ENCODE measurements at regions not wholly inside any gene's neighbourhood (a gene's known extent, or its start where the extent isn't known, plus 50 kb on each side); places are given as distances from the start of the nearest gene placed in this dataset.

DNA sequence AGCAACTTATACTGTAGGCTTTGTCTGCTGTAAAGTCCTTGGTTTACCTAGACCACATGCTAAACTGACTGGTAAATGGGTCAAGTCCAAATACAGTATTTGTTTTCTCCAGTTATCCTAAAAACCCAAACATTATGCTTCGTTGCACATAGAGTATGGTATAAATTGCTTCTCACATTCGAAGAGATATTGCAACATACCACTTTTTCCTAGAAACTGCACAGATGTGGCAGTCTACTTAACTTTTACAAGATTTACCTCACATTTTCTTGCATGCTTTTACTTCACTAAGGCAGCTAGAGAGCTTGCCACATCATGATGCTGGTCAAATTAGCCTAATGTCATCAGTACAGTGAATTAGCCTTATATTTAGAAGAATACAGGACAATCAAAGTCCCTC, 66.0 kb upstream of the SCN7A start:
- no peaks in the 10 kb centered on the region for H4K20me1 ChIP-seq (ENCODE audit: insufficient read depth, low read length)
- H3K27ac ChIP-seq (ENCODE audit: low read length): no peak overlapping the region
- H3K9ac ChIP-seq (ENCODE audit: low read length): no peak overlapping the region
- no peaks in the 10 kb centered on the region for H3K36me3 ChIP-seq (replicated peaks; ENCODE audit: low read depth, low read length)
- TF ChIP-seq, protein P1, sequence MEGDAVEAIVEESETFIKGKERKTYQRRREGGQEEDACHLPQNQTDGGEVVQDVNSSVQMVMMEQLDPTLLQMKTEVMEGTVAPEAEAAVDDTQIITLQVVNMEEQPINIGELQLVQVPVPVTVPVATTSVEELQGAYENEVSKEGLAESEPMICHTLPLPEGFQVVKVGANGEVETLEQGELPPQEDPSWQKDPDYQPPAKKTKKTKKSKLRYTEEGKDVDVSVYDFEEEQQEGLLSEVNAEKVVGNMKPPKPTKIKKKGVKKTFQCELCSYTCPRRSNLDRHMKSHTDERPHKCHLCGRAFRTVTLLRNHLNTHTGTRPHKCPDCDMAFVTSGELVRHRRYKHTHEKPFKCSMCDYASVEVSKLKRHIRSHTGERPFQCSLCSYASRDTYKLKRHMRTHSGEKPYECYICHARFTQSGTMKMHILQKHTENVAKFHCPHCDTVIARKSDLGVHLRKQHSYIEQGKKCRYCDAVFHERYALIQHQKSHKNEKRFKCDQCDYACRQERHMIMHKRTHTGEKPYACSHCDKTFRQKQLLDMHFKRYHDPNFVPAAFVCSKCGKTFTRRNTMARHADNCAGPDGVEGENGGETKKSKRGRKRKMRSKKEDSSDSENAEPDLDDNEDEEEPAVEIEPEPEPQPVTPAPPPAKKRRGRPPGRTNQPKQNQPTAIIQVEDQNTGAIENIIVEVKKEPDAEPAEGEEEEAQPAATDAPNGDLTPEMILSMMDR (IDR thresholded peaks at IDR 0.05; ENCODE audit: low read depth, low read length): no peak
- TF ChIP-seq EZH2phosphoT487 (IDR thresholded peaks at IDR 0.05; ENCODE audit: low read depth): no peak
- no peaks in the 10 kb centered on the region for H3K9me3 ChIP-seq (ENCODE audit: insufficient read depth, low read length)
- H3K79me2 ChIP-seq (ENCODE audit: low read length): no peaks in the 10 kb centered on the region
- H2AFZ ChIP-seq (ENCODE audit: low read depth, low read length): no peak overlapping the region
- H3K4me1 ChIP-seq (ENCODE audit: low read length): 0 out of 2 replicates have a peak, but pooled peaks cover 7% of the 10 kb centered on the region
- H3K27me3 ChIP-seq (ENCODE audit: low read depth, low read length): no peaks in the 10 kb centered on the region
- H3K4me3 ChIP-seq (ENCODE audit: low read length): no peak overlapping the region
- no peak overlapping the region for H3K4me2 ChIP-seq (ENCODE audit: low read length)

DNA sequence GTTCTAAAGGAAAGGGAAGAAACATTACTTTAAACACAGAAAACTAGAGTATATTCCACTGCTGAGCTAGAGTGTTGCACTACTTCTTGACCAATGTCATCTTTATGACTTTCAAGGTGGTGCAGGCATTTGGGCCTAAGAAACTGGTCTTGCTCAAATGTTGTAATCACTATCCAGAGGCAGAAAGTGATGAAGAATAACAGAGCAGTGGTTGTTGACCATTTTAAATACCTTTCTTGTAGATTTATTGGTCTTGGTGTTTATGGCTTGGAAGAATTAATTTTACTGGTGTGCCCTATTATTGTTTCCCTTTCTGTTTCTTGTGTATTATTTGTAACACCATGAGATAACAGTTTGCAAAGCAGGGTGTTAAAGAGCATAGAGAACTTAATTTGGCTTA, 56.9 kb upstream of the SCN7A start:
- no peak overlapping the region for H3K9ac ChIP-seq (ENCODE audit: low read length)
- H3K4me3 ChIP-seq (ENCODE audit: low read length): no peak overlapping the region
- H3K36me3 ChIP-seq (replicated peaks; ENCODE audit: low read depth, low read length): no peaks in the 10 kb centered on the region
- no peaks in the 10 kb centered on the region for H3K79me2 ChIP-seq (ENCODE audit: low read length)
- H2AFZ ChIP-seq (ENCODE audit: low read depth, low read length): no peak overlapping the region
- H3K27me3 ChIP-seq (ENCODE audit: low read depth, low read length): no peaks in the 10 kb centered on the region
- no peaks in the 10 kb centered on the region for H4K20me1 ChIP-seq (ENCODE audit: insufficient read depth, low read length)
- no peaks in the 10 kb centered on the region for H3K9me3 ChIP-seq (ENCODE audit: insufficient read depth, low read length)
- no peak overlapping the region for H3K4me2 ChIP-seq (ENCODE audit: low read length)
- TF ChIP-seq, protein P1 (IDR thresholded peaks at IDR 0.05; ENCODE audit: low read depth, low read length): no peak
- no peaks in the 10 kb centered on the region for H3K4me1 ChIP-seq (ENCODE audit: low read length)
- no peak overlapping the region for H3K27ac ChIP-seq (ENCODE audit: low read length)

DNA sequence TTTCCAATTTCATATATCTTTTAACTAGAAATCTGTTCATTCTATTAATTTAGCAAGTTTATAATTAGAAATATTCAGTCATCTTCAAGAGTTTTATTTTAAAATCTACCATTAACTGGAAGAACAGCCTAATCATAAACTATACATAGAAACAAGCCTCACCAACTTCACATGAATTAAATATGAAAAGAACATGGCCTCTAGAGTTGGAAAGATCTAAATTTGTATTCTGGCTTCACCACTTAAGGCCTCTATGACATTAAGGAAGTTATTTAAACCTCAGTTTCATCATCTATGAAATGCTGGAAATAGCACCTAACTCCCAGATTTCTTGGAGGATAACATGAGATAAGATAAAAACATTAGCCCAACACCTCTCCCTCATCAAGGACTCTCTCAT, 51.4 kb upstream of the SCN7A start:
- Histone ChIP-seq H3K36me3 (replicated peaks; ENCODE audit: low read depth, low read length) (no peaks in the 10 kb centered on the region), H2AFZ (ENCODE audit: low read depth, low read length) (no peak overlapping the region), H4K20me1 (ENCODE audit: insufficient read depth, low read length) (no peaks in the 10 kb centered on the region), H3K27me3 (ENCODE audit: low read depth, low read length) (no peaks in the 10 kb centered on the region), H3K4me2 (ENCODE audit: low read length) (no peak overlapping the region), H3K79me2 (ENCODE audit: low read length) (no peaks in the 10 kb centered on the region), H3K27ac (ENCODE audit: low read length) (no peak overlapping the region), H3K9me3 (ENCODE audit: insufficient read depth, low read length) (no peaks in the 10 kb centered on the region), H3K9ac (ENCODE audit: low read length) (no peak overlapping the region), H3K4me1 (ENCODE audit: low read length) (no peaks in the 10 kb centered on the region), H3K4me3 (ENCODE audit: low read length) (no peak overlapping the region)
- TF ChIP-seq EZH2phosphoT487 (IDR thresholded peaks at IDR 0.05; ENCODE audit: low read depth): no peak
- TF ChIP-seq, protein P1 (IDR thresholded peaks at IDR 0.05; ENCODE audit: low read depth, low read length): no peak

All from OCI-LY3 (cell line).